Tibial nerve (tissue), 4 donors: ENCODE measurements at regions not wholly inside any gene's neighbourhood (a gene's known extent, or its start where the extent isn't known, plus 50 kb on each side); places are given as distances from the start of the nearest gene placed in this dataset.

Experiments used
- CTCF ChIP-seq, 5 experiments: fragments of 200-600 bp in 3 of 5; fragments of 450-650 bp in 2 of 5; sonication (generic) in 3 of 5; IDR thresholded peaks; one replicate each; pipeline ENCODE4 v1.5.1; 2016 to 2019; ENCODE audit warnings: antibody characterized with exemption in 5 of 5, mild to moderate bottlenecking in 3 of 5, moderate library complexity in 2 of 5
- EP300 ChIP-seq, 2 donors: sonication (generic); formaldehyde crosslinking; IDR thresholded peaks; one replicate each; pipeline ENCODE4 v1.6.1; 2017; ENCODE audit warnings: antibody characterized with exemption in 2 of 2, mild to moderate bottlenecking in 1 of 2
- POLR2A ChIP-seq, 2 donors: fragments of 450-650 bp; IDR thresholded peaks; one replicate each; pipeline ENCODE4 v1.6.1; 2017; ENCODE audit warnings: antibody characterized with exemption in 2 of 2, mild to moderate bottlenecking in 2 of 2, moderate library complexity in 2 of 2

GRCh38 chr5:56471707-56472106, 238.6 kb upstream of the ANKRD55 start:
- TF ChIP-seq CTCF (IDR thresholded peaks at IDR 0.05) (no peak), POLR2A (IDR thresholded peaks at IDR 0.05) (no peak), EP300 (IDR thresholded peaks at IDR 0.05) (no peak)
